Lower leg skin (tissue), 3 donors: ENCODE measurements at regions not wholly inside any gene's neighbourhood (a gene's known extent, or its start where the extent isn't known, plus 50 kb on each side); places are given as distances from the start of the nearest gene placed in this dataset.

ENCODE experiments used
- POLR2A ChIP-seq, 2 donors: fragments of 450-650 bp; IDR thresholded peaks; one replicate each; pipeline ENCODE4 v1.6.1; 2016 to 2017; ENCODE audit warnings: antibody characterized with exemption in 2 of 2, mild to moderate bottlenecking in 1 of 2, moderate library complexity in 1 of 2
- TF ChIP-seq, protein P1 (sequence below), 3 donors: fragments of 450-650 bp; IDR thresholded peaks; one replicate each; pipeline ENCODE4 v1.5.1; 2016; ENCODE audit warnings: antibody characterized with exemption in 3 of 3, mild to moderate bottlenecking in 3 of 3, moderate library complexity in 2 of 3

DNA sequence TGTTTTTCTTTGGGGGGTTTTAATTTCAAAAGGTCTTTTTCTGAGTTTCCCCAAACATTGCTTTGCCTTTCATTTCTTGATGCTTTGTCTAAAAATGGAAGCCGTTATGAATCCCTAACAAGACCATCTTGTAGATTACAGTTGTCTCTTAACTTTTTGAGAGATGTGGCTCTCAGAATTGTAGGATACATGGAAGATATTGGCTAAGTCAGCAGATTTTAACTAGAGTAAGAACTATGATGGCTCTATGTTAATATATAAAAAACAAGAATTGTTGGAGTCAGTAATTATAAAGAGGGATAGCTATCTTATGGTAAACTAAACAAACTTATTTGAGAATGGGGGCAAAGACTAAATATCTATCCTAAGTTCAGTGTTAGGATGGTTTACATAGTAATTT lies 96.6 kb upstream of the HS3ST5 start:
- TF ChIP-seq, protein P1, sequence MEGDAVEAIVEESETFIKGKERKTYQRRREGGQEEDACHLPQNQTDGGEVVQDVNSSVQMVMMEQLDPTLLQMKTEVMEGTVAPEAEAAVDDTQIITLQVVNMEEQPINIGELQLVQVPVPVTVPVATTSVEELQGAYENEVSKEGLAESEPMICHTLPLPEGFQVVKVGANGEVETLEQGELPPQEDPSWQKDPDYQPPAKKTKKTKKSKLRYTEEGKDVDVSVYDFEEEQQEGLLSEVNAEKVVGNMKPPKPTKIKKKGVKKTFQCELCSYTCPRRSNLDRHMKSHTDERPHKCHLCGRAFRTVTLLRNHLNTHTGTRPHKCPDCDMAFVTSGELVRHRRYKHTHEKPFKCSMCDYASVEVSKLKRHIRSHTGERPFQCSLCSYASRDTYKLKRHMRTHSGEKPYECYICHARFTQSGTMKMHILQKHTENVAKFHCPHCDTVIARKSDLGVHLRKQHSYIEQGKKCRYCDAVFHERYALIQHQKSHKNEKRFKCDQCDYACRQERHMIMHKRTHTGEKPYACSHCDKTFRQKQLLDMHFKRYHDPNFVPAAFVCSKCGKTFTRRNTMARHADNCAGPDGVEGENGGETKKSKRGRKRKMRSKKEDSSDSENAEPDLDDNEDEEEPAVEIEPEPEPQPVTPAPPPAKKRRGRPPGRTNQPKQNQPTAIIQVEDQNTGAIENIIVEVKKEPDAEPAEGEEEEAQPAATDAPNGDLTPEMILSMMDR (IDR thresholded peaks at IDR 0.05): no peak
- TF ChIP-seq POLR2A (IDR thresholded peaks at IDR 0.05): no peak
